GM18499 (cell line): ENCODE measurements at regions not wholly inside any gene's neighbourhood (a gene's known extent, or its start where the extent isn't known, plus 50 kb on each side); places are given as distances from the start of the nearest gene placed in this dataset.

ENCODE experiments used
- ATAC-seq: cut with Tn5 transposase; IDR thresholded peaks from one replicate; pipeline ENCODE4 v1.9.1; 2021; ENCODE audit warnings: moderate number of reproducible peaks; ENCODE audit not compliant: insufficient read depth, unreplicated experiment

DNA sequence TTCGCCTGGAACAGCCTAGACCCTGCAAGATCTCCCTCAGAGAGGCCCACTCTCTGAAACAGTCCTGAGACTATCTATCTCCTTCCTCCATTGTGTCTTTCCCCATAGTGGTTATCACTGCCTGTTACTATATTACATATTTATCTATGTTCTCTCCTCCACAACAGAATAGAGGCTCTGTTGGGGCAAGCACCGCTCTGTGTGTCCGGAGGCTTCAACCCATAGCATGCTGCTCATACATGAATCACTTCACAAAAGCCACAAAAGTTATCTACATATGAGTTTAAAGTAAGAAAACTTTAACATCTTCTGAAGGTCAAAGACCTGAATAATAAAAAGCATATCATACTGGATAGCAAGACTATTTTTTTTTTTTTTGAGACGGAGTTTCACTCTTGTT, 242.1 kb upstream of the HS6ST1 start:
- no peak for ATAC-seq

DNA sequence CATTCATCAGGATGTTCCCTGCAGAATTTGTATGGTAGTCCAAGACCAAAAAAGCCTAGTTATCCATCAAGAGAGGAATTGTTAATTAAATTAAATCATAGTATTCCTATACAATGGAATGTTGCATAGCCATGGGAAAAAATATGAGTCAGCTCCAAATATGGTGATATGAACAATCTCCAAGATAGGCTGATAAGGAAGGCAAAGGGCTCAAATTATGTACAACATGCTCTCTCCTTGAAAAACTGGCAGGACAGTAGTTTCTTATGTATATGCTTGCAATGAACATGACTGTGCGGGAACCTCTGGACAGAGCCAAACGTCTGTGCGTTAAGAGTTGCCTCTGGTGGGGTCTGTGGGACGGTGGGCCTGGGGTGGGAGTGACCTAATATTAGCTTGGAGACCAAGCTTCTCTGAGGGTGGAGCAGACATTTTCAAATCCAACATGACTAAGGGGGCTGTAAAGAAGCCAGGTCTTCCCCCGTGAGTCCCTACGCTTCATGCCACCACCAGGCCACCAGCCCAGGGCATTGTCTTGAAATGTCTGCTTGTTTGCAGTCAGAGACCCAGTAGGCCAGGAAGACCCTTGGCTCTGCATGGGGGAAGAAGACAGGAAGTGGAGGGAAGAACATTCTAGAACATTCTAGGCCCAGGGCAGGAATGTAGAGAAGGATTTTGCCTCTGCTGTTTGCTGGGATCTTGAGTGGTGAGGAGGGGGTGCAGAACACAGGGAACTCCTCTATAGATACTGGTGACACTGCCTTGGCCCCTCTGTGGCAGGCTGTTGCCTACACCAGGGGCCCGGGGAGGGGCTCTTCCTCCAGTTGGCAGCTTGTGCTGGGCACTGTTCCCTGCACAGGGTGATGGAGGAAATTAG, 244.0 kb upstream of the HS6ST1 start:
- no peak for ATAC-seq

GRCh38 chr2:128563348-128563687, 244.7 kb upstream of the HS6ST1 start:
- ATAC-seq, result no peak

GRCh38 chr2:128564131-128564530, 245.5 kb upstream of the HS6ST1 start:
- no peak for ATAC-seq

DNA sequence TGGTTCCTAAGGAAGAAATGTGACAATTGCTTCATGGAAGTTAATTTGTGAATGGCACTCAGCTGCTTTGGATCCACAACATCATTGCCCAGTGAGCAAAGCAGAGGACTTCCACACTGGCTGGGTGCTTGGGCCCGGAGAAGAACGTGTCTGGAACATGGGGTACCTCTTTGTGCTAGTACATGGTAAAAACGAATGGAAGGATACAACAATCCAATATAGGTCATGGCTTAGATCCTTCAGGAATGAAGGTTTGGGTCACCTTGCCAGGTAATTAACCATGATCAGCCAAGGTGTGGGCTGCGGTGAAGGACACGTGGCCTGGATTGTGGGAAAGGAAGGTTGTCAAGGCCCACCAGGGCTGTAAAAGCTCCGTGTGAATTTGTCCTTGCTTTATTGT, 245.9 kb upstream of the HS6ST1 start:
- ATAC-seq, result no peak

- ATAC-seq, result no peak
Observed at GRCh38 chr2:128565441-128565840, 246.8 kb upstream of the HS6ST1 start.

DNA sequence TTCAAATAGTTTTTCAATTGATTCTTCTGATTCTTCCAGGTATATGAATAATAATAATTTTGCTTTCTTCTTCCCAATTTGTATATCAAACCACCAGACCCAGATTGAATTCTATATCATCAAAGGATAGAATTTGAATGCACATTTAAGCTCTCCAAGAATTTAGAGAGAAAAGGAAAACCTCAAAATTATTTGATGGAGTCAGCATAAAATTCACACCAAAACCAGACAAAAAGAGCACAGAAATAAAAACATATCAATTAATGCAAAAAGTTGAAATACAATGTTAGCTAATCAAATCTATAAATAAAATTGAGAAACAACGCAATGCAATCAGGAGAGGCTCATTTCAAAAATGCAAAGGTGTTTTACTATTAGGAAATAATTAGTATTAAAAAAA, 248.0 kb upstream of the HS6ST1 start:
- no peak for ATAC-seq

GRCh38 chr2:128568106-128568505, 249.4 kb upstream of the HS6ST1 start:
- ATAC-seq, result no peak

DNA sequence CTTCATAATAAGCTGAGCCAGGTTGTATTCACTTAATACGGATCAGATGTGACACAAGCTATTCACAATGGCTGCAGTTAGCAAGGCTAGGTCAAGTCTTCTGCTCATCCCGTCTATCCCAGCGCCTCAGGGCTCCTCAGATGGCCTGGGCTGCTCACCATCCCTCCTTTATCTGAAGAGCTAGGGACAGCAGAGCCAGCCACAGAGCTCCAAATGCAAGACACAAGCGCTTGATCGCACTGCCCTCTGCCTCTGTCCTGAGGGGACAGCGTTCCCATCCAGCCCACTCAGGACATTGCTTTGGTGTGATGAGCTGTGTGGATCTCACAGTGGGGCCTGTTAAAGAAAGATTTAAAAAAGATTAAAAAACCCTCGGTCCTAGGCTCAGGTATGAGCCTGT, 254.4 kb upstream of the HS6ST1 start:
- ATAC-seq, result no peak

- no peak for ATAC-seq
Observed at GRCh38 chr2:128573531-128573930, 254.9 kb upstream of the HS6ST1 start.

DNA sequence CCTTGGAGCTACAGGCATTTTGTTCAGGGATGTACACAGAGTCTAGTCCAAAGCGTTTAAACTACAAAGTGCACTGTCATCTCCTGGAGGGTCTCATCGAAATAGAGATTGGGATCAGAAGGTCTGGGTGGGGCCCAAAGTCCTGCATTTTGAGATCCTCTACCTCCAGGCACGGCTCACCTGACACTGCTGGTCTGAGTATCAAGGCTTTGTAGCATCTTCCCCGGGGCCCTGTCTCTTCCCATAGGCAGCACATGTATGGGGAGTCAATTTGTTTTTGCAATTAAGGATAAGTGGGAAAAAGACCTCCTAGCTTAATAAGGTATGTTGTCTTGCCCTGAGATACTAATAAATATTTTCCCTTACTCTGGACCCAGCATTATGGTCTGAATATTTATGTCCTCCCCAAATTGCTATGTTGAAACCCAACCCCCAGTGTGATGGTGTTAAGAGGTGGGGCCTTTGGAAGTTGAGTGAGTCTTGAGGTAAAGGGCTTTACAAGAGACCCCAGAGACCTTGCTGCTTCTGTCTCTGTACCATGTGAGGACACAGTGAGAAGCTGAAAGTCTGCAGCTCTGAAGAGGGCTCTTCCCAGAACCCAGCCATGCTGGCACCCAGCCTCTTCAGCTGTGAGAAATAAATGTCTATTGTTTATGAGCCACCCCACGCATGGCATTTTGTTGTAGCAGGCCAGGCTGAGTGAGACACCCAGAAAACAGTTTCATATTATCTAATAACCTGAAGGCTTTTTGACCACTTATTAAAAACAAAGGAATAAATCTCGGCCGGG, 258.7 kb upstream of the HS6ST1 start:
- ATAC-seq, result no peak

- no peak for ATAC-seq
Observed at GRCh38 chr2:128578406-128579390, 260.0 kb upstream of the HS6ST1 start.

DNA sequence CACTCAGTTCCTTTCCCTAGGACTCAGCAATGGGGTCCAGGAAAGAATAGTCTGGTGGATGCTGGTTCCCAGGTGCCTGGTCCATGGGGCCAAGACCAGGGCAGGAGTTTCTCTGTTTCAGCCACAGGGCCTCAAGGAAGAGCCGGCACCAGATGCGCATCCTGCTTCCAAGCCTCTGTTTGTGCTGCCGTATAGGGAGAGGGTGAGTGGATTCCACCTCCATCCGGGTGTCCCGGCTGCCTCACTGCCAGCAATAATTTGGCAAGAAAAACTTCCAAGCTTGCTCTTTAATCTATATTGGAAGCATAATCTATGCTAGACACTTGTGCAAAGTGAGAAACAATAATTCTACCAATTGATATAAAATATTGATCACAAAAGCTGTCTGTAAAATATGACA, 261.2 kb upstream of the HS6ST1 start:
- no peak for ATAC-seq

DNA sequence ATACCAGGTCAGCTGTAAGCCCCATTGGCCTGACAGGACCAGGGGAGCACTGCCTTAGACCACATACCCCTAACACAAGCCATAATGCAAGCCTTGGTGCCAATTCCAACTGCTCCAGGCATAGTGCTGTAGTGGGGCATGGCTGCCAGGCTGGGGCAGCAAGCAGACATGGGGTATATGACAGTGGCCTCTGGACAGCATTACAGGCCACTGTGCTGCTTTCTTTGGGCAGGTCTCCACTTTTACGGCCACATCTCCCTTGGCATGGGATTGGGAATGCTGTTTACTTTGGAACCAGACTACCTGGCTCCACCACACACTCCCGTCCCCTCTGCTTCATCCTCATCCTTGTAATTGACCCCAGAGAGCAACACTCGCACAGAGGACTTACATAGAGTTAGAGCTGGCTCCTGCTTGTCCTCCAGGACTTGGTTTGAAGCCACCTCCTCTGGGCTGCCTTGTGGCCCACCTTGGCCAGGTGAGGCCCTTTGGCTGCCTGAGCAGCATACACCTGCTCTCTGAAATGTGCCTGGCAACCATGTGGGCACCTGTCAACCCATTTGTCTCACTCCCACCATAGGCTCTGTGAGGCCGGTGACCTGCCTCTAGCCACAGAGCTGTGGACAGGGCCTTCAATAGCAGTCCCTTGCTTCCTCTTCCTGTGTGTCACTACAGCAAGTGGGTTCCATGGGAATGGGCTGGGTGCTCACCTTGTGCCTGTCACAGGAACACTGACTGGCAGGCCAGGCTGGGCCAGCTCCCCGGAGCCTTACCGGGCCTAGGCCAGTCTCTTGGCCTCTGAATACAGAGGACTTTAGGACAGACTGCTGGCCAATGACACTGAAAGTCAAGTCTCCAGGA, 262.6 kb upstream of the HS6ST1 start:
- no peak for ATAC-seq

- no peak for ATAC-seq
Observed at GRCh38 chr2:128581849-128582244, 263.2 kb upstream of the HS6ST1 start.

DNA sequence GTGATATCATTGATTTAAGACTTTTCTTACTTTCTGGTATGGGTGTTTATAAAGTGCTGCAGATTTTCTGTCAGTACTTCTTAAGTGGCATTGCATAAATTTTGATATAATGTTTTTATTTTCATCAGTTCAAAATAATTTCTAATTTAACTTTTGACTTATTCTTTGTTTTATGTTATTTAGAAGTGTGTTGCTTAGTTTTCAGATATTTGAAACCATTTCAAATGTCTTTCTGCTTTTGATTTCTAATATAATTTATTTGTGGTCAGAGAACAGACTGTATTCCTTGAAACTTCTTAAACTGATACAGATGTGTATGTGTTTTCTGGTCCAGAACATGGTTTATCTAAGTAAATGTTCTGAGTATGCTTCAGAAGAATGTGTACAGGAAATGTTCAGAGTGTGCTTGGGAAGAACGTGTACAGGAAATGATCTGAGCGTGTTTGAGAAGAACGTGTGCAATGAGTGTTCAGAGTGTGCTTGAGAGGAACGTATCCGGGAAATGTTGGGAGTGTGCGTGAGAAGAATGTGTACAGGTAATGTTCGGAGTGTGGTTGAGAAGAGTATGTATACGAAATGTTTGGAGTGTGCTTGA, 265.7 kb upstream of the HS6ST1 start:
- ATAC-seq, result no peak

DNA sequence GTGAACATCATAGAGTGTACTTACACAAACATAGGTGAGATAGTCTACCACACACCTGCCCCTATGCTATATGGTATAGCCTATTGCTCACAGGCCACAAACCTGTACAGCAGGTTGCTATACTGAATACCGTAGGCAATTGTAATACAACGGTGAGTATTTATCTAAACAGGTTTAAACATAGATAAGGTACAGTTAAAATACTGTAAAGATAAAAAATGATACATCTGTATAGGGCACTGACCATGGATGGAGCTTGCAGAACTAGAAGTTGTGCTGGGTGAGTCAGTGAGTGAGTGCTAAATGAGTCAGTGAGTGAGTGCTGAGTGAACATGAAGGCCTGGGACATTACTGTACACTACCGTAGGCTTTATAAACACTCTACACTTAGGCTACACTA, 267.0 kb upstream of the HS6ST1 start:
- ATAC-seq, result no peak

DNA sequence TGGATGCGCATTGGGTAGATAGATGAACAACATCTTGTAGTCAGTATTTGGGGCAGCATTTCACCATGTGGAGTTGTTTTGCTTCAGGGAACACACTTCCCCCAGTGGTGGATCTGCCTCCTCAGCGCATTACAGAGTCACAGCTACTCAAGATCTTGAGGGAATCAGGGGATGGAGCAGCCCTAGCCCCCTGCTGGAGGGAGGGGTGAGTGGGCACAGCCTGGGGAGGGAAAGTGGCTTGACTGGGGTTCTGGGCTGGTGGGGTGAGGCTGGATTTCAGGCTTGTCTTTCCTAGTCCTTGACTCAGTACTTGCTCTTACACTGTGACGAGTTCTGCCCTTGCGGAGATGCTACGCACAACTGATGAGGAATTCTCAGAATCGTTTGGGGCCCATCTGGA, 271.0 kb upstream of the HS6ST1 start:
- no peak for ATAC-seq

DNA sequence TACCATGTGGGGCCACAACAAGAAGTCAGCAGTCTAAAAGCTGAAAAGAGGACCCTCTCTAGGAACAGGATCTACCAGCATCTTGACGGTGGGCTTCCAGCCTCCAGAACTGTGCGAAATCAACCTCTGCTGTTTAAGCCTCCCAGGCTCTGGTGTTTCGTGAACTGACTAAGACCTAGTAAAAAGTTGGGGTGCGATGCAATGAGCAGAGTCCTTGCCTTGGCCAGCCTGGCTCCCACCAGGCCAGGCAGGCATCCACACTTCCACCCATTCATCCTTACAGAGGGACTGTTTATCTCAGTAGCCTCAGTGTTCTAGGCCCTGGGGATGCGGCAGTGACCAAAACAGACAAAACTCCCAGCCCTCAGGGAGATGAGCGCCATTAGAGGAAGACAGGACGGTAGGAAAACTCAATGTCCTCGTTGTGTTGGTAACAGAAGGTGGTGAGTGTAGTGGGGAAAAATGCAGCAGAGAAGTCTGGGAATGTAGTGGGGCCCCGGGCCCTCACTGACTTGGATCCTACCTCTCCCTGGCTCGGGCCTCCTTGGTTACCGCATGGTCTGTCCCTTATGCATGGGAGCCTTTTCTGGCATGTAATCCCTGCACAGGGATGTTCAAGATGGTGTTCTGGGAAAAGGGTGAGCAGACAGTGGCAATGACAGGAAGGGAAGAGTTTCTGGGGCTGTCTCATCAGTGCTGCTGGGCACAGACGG, 271.8 kb upstream of the HS6ST1 start:
- no peak for ATAC-seq
